Activated naive CD8-positive, alpha-beta T cell treated with anti-CD3 and anti-CD28 coated beads, Interleukin-2, amount 10 ng/mL, durations not matched to agents 7 days and 5 days (primary cell): ENCODE measurements at regions not wholly inside any gene's neighbourhood (a gene's known extent, or its start where the extent isn't known, plus 50 kb on each side); places are given as distances from the start of the nearest gene placed in this dataset.

Experiments used
- ATAC-seq: fragments of 150-1000 bp; cut with Tn5 transposase; one replicate; pipeline ENCODE4 v1.10.0; 2021; ENCODE audit warnings: low read depth, moderate library complexity
- POLR2A ChIA-PET: fragments of 350-600 bp; sonication (Branson Sonifier 250); formaldehyde crosslinking; loops from one replicate; lab custom pipeline; 2021; ENCODE audit warnings: antibody characterized with exemption; lab: Charles Lee
- DNase-seq: peaks from one replicate; pipeline ENCODE4 v3.0.0; 2021
- H3K27ac Mint-ChIP-seq: one replicate; pipeline ENCODE4 v1.8.0; 2022; ENCODE audit warnings: mild to moderate bottlenecking, mixed read lengths
- H3K27me3 Mint-ChIP-seq: one replicate; pipeline ENCODE4 v1.8.0; 2022; ENCODE audit warnings: mild to moderate bottlenecking, moderate library complexity, mixed read lengths
- H3K36me3 Mint-ChIP-seq: one replicate; pipeline ENCODE4 v1.8.0; 2021; ENCODE audit warnings: mild to moderate bottlenecking, mixed read lengths
- H3K4me1 Mint-ChIP-seq: one replicate; pipeline ENCODE4 v1.8.0; 2021; ENCODE audit warnings: mixed read lengths
- H3K4me3 Mint-ChIP-seq: one replicate; pipeline ENCODE4 v1.8.0; 2022; ENCODE audit warnings: mild to moderate bottlenecking, moderate library complexity, mixed read lengths
- H3K9me3 Mint-ChIP-seq: one replicate; pipeline ENCODE4 v1.8.0; 2021; ENCODE audit warnings: mixed read lengths

DNA sequence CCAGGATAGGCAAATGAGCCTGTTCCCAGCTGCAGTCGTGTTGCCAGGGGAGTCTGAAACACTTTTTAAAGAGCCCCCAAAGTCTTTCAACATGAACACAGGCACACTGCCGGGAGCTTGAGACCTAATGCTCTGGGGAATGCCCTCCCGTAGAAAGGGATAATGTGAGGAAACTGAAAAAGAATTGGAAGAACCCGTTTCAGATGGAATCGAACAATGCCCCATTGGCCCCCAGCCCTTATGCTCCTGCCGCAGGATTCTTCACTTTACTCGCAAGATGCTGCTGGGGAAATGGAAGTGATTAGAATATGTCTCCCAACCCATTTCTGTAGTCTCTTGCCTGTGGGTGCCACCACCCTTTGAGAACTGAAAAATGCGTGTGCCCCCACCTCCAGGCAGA, 136.3 kb upstream of the GATA6 start:
- no peak for DNase-seq
- Mint-ChIP-seq H3K36me3 (no peaks in the 10 kb centered on the region), H3K27me3 (no peaks in the 10 kb centered on the region), H3K9me3 (no peaks in the 10 kb centered on the region), H3K27ac (no peak overlapping the region), H3K4me1 (no peaks in the 10 kb centered on the region), H3K4me3 (no peak overlapping the region)
- POLR2A ChIA-PET: no interaction called here
- no peak for ATAC-seq

GRCh38 chr18:22034276-22034675, 135.1 kb upstream of the GATA6 start:
- ATAC-seq (no peak), DNase-seq (no peak)
- H3K27ac Mint-ChIP-seq: no peak overlapping the region
- H3K4me1 Mint-ChIP-seq: no peaks in the 10 kb centered on the region
- no peak overlapping the region for H3K4me3 Mint-ChIP-seq
- no peaks in the 10 kb centered on the region for H3K9me3 Mint-ChIP-seq
- no peaks in the 10 kb centered on the region for H3K36me3 Mint-ChIP-seq
- no peaks in the 10 kb centered on the region for H3K27me3 Mint-ChIP-seq
- POLR2A ChIA-PET: no interaction called here

- Mint-ChIP-seq H3K27ac (no peak overlapping the region), H3K9me3 (no peaks in the 10 kb centered on the region), H3K27me3 (no peaks in the 10 kb centered on the region), H3K36me3 (no peaks in the 10 kb centered on the region), H3K4me1 (no peaks in the 10 kb centered on the region), H3K4me3 (no peak overlapping the region)
- DNase-seq (no peak), ATAC-seq (no peak)
- POLR2A ChIA-PET: no interaction called here
Measured at GRCh38 chr18:22040533-22040932, 128.9 kb upstream of the GATA6 start.

GRCh38 chr18:22043837-22044236, 125.6 kb upstream of the GATA6 start:
- Mint-ChIP-seq H3K36me3 (no peaks in the 10 kb centered on the region), H3K4me1 (no peaks in the 10 kb centered on the region), H3K4me3 (no peak overlapping the region), H3K9me3 (no peaks in the 10 kb centered on the region), H3K27me3 (no peaks in the 10 kb centered on the region), H3K27ac (no peak overlapping the region)
- ATAC-seq (no peak), DNase-seq (no peak)
- POLR2A ChIA-PET: no interaction called here

DNA sequence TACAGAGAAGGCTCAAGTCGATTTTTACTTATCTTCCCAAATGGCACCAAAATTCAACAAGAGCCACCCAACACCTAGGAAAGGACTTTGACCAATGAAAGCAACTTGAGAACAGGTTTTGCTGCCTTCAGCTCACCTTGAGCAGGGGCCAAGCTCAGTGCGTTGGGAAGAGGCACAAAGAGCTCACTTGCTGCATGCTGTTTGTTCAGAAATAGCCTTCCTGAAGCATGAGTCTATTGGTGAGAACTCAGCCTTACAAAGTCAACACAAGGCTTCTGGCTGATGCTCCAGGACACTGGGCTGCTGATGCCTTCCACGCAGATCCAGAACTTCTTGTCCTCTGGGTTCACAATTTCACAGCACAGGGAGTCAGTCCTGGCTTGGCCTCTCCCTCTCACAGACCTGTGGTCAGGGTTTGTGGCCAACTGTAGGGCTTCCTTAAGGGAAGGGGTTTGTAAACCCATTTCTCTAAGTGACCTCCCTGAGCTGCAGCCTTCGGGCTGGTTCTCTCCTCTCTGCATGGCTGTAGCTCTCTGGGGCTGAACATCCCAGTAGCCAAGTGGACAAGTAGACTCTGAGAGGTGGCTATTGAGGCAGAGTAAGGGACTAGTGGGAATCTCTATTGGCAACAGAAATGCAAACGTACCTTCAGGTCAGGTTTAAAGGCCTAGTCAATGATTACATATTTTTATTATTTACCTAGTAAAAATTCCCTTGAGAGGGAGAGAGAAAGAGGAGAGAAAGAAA, 124.7 kb upstream of the GATA6 start:
- DNase-seq (no peak), ATAC-seq (no peak)
- Mint-ChIP-seq H3K27ac (no peak overlapping the region), H3K4me1 (no peaks in the 10 kb centered on the region), H3K27me3 (no peaks in the 10 kb centered on the region), H3K4me3 (no peak overlapping the region), H3K9me3 (no peaks in the 10 kb centered on the region), H3K36me3 (no peaks in the 10 kb centered on the region)
- POLR2A ChIA-PET: no interaction called here

GRCh38 chr18:22045221-22045918, 124.0 kb upstream of the GATA6 start:
- Mint-ChIP-seq H3K4me1 (no peaks in the 10 kb centered on the region), H3K9me3 (no peaks in the 10 kb centered on the region), H3K4me3 (no peak overlapping the region), H3K27ac (no peak overlapping the region), H3K36me3 (no peaks in the 10 kb centered on the region), H3K27me3 (no peaks in the 10 kb centered on the region)
- POLR2A ChIA-PET: no interaction called here
- ATAC-seq (no peak), DNase-seq (no peak)

DNA sequence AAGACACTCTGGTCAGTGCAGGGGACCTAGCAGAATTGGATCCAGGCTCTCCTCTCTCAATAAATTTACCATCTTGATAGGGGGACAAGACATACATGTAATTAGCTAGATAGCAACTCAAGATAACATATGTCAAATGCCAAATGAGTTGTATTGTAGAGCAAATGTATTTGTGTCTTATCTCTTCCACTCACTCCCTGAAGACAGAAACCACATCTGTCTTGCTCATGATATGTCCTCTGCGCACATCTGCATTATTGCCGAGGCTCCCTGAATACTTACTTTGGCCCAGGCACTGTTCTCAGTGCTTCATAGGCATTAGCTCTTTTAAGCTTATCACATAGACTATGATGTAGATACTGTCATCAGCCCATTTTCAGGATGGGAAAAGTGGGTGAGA, 122.9 kb upstream of the GATA6 start:
- Mint-ChIP-seq H3K27me3 (no peaks in the 10 kb centered on the region), H3K9me3 (no peaks in the 10 kb centered on the region), H3K4me3 (no peak overlapping the region), H3K27ac (no peak overlapping the region), H3K36me3 (no peaks in the 10 kb centered on the region), H3K4me1 (no peaks in the 10 kb centered on the region)
- DNase-seq (no peak), ATAC-seq (no peak)
- POLR2A ChIA-PET: no interaction called here

- Mint-ChIP-seq H3K27ac (no peak overlapping the region), H3K9me3 (no peaks in the 10 kb centered on the region), H3K4me3 (no peak overlapping the region), H3K36me3 (no peaks in the 10 kb centered on the region), H3K4me1 (no peaks in the 10 kb centered on the region), H3K27me3 (no peaks in the 10 kb centered on the region)
- no peak for ATAC-seq
- DNase-seq: no peak
- POLR2A ChIA-PET: no interaction called here
Measured at GRCh38 chr18:22047485-22047884, 121.9 kb upstream of the GATA6 start.

DNA sequence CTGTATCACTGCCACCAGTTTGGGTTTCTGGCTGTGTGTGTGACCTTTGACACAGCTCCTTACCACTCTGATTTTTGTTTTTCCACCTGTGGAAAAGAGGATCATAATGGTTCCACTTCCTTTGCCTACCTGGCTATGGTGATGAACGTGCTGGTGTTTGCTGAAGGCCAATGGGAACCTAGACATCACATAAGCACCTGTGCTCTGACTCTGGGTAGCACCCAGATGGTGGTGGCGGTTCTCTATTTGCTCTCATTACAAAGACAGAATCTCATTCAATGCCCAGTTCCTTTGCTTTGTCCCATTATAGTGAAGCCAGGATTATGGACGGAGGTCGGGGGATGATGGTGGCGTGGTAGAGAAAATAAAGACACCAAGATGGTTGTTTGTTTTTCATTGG, 121.2 kb upstream of the GATA6 start:
- POLR2A ChIA-PET: no interaction called here

GRCh38 chr18:22048932-22049615, 120.3 kb upstream of the GATA6 start:
- POLR2A ChIA-PET: no interaction called here
- Mint-ChIP-seq H3K36me3 (no peaks in the 10 kb centered on the region), H3K4me1 (no peaks in the 10 kb centered on the region), H3K4me3 (no peak overlapping the region), H3K27ac (no peak overlapping the region), H3K9me3 (no peaks in the 10 kb centered on the region), H3K27me3 (no peaks in the 10 kb centered on the region)
- ATAC-seq (no peak), DNase-seq (no peak)

More for the DNA sequence above, 121.2 kb upstream of the GATA6 start:
- Mint-ChIP-seq H3K27me3 (no peaks in the 10 kb centered on the region), H3K36me3 (no peaks in the 10 kb centered on the region), H3K27ac (no peak overlapping the region), H3K4me3 (no peak overlapping the region), H3K9me3 (no peaks in the 10 kb centered on the region), H3K4me1 (no peaks in the 10 kb centered on the region)
- DNase-seq: no peak
- no peak for ATAC-seq

DNA sequence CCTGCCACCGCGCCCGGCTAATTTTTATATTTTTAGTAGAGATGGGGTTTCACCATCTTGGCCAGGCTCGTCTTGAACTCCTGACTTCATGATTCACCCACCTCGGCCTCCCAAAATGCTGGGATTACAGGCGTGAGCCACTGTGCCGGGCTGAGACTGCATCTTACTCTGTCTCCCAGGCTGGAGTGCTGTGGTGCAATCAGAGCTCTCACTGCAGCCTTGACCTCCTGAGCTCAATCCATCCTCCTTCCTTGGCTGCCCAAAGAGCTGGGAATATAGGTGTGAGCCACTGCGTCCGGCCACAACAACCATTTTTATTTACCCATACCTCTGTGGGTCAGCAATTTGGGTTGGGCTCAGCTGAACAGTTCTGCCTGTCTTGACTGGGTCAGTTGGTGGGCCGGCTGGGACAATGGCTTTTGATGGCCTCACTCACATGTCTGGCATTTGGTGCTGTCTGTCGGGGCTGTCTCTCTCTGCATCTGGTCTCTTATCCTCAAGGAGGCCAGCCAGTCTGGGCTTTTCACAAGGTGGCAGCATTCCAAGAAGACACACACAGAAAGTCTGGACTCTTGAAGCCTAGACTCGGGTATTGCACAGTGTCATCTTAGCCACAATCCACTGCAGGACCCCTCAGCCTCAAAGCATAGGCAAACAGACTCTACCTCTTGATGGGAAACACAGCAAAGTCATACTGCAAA, 116.8 kb upstream of the GATA6 start:
- POLR2A ChIA-PET: no interaction called here
- no peaks in the 10 kb centered on the region for H3K36me3 Mint-ChIP-seq
- H3K4me1 Mint-ChIP-seq: no peaks in the 10 kb centered on the region
- ATAC-seq (no peak), DNase-seq (no peak)
- no peak overlapping the region for H3K27ac Mint-ChIP-seq
- H3K9me3 Mint-ChIP-seq: no peaks in the 10 kb centered on the region
- no peaks in the 10 kb centered on the region for H3K27me3 Mint-ChIP-seq
- H3K4me3 Mint-ChIP-seq: no peak overlapping the region

- ATAC-seq (no peak), DNase-seq (no peak)
- H3K36me3 Mint-ChIP-seq: no peaks in the 10 kb centered on the region
- no peaks in the 10 kb centered on the region for H3K9me3 Mint-ChIP-seq
- H3K4me1 Mint-ChIP-seq: no peaks in the 10 kb centered on the region
- POLR2A ChIA-PET: no interaction called here
- H3K27ac Mint-ChIP-seq: no peak overlapping the region
- H3K4me3 Mint-ChIP-seq: no peak overlapping the region
- no peaks in the 10 kb centered on the region for H3K27me3 Mint-ChIP-seq
Measured at GRCh38 chr18:22055466-22056238, 113.7 kb upstream of the GATA6 start.

DNA sequence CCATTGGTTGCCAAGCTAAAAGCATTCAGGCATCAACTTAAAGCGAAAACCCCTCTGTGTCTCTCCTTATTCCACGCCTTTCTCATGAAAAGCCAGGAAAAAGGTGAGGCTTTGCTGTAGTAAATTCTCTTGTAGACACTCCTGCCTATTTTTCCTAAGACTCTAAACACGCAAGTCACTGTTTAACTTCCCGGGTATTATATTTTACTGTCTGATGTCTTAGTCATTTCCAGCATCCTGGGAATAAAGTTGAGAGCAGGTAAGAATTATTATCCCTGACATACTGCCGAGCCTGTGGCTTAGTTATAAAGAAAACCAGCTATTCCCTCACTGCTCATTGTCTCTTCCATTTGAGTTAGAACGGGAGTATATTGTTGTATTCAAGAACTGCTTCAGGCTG, 112.4 kb upstream of the GATA6 start:
- H3K4me1 Mint-ChIP-seq: no peaks in the 10 kb centered on the region
- no peaks in the 10 kb centered on the region for H3K36me3 Mint-ChIP-seq
- H3K4me3 Mint-ChIP-seq: no peak overlapping the region
- DNase-seq: no peak
- POLR2A ChIA-PET: no interaction called here
- no peak overlapping the region for H3K27ac Mint-ChIP-seq
- no peak for ATAC-seq
- H3K9me3 Mint-ChIP-seq: no peaks in the 10 kb centered on the region
- H3K27me3 Mint-ChIP-seq: no peaks in the 10 kb centered on the region
